SK-N-MC (cell line): ENCODE measurements at regions not wholly inside any gene's neighbourhood (a gene's known extent, or its start where the extent isn't known, plus 50 kb on each side); places are given as distances from the start of the nearest gene placed in this dataset.

Experiments used
- EZH2 ChIP-seq: fragments of 200-600 bp; sonication (generic); IDR thresholded peaks from one replicate; pipeline ENCODE4 v1.6.1; 2017; ENCODE audit warnings: antibody characterized with exemption
- POLR2AphosphoS5 ChIP-seq: IDR thresholded peaks from 2 replicates; pipeline ENCODE4 v1.6.1; 2012; ENCODE audit warnings: mild to moderate bottlenecking, low read depth, low read length, borderline replicate concordance

DNA sequence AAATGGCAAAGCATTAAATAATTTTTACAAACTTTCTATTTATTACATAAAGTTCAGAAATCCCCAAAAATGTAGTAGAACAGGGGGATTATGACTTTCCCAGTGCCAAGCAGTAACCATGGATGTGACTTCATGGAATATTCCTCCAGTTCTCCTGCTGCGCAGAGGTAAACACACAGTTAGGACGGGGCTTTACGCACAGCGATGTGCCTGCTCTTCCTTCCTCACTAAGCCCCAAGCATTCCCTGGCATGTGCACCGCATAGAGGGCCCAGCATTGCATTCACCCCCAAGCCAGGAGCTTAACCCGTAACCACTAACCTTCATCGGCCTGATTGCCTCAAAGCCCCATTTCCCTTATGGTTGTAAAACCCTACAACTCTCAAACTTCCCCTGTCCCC, 471.7 kb downstream of the SOX11 start:
- TF ChIP-seq EZH2 (no peak), POLR2AphosphoS5 (no peak)
